OCI-LY1 (cell line): ENCODE measurements at regions not wholly inside any gene's neighbourhood (a gene's known extent, or its start where the extent isn't known, plus 50 kb on each side); places are given as distances from the start of the nearest gene placed in this dataset.

Source experiments
- H2AFZ ChIP-seq: fragments of 200-600 bp; sonication (generic), shearing (Covaris generic); 2 replicates; pipeline ENCODE4 v1.6.0; 2014; ENCODE audit warnings: antibody characterized with exemption, mild to moderate bottlenecking, low read length
- H3F3A ChIP-seq: fragments of 200-600 bp; sonication (generic), shearing (Covaris generic); 2 replicates; pipeline ENCODE4 v1.6.0; 2014; ENCODE audit warnings: mild to moderate bottlenecking, antibody characterized with exemption, low read length, moderate library complexity; ENCODE audit not compliant: insufficient read depth
- H3K27ac ChIP-seq: fragments of 200-600 bp; sonication (generic); 2 replicates; pipeline ENCODE4 v1.5.1; 2014; ENCODE audit warnings: low read length, mixed run types, mild to moderate bottlenecking, low read depth; ENCODE audit not compliant: poor library complexity, severe bottlenecking
- H3K27me3 ChIP-seq: fragments of 200-600 bp; sonication (generic); 2 replicates; pipeline ENCODE4 v1.6.0; 2014; ENCODE audit warnings: antibody characterized with exemption, mild to moderate bottlenecking, low read length, moderate library complexity; ENCODE audit not compliant: insufficient read depth
- H3K36me3 ChIP-seq: fragments of 200-600 bp; sonication (generic); 2 replicates; pipeline ENCODE4 v1.6.1; 2014; ENCODE audit warnings: mild to moderate bottlenecking, antibody characterized with exemption, low read length, moderate library complexity, mixed read lengths; ENCODE audit not compliant: insufficient read depth
- H3K4me1 ChIP-seq: fragments of 200-600 bp; sonication (generic); 2 replicates; pipeline ENCODE4 v1.5.1; 2014; ENCODE audit warnings: mild to moderate bottlenecking, low read length, moderate library complexity; ENCODE audit not compliant: insufficient read depth, severe bottlenecking
- H3K4me2 ChIP-seq: fragments of 200-600 bp; sonication (generic), shearing (Covaris generic); 2 replicates; pipeline ENCODE4 v1.6.1; 2014; ENCODE audit warnings: low read length
- H3K4me3 ChIP-seq: fragments of 200-600 bp; sonication (generic); 2 replicates; pipeline ENCODE4 v1.5.1; 2014; ENCODE audit warnings: low read length, low read depth, mild to moderate bottlenecking, mixed read lengths; ENCODE audit not compliant: poor library complexity, severe bottlenecking
- H3K79me2 ChIP-seq: fragments of 200-600 bp; shearing (Covaris generic); 2 replicates; pipeline ENCODE4 v1.6.1; 2016; ENCODE audit warnings: mixed run types, low read length, mixed read lengths; ENCODE audit not compliant: insufficient read depth
- H3K9ac ChIP-seq: fragments of 200-600 bp; sonication (generic), shearing (Covaris generic); 2 replicates; pipeline ENCODE4 v1.6.1; 2014; ENCODE audit warnings: mild to moderate bottlenecking, low read length, mixed read lengths
- H3K9me2 ChIP-seq: fragments of 200-600 bp; sonication (generic), shearing (Covaris generic); 2 replicates; pipeline ENCODE4 v1.6.1; 2014; ENCODE audit warnings: low read depth, mild to moderate bottlenecking, low read length, mixed read lengths
- H3K9me3 ChIP-seq: fragments of 200-600 bp; shearing (Covaris generic); 2 replicates; pipeline ENCODE4 v1.6.1; 2014; ENCODE audit warnings: low read length, mixed read lengths
- H4K20me1 ChIP-seq: fragments of 200-600 bp; sonication (generic), shearing (Covaris generic); 2 replicates; pipeline ENCODE4 v1.6.0; 2016; ENCODE audit warnings: mild to moderate bottlenecking, low read length; ENCODE audit not compliant: insufficient read depth
- CTCF ChIP-seq: fragments of 200-600 bp; sonication (generic), shearing (Covaris generic); IDR thresholded peaks from 2 replicates; pipeline ENCODE4 v1.5.1; 2017; ENCODE audit warnings: mild to moderate bottlenecking, antibody characterized with exemption, low read length, moderate library complexity, mixed read lengths
- EZH2 ChIP-seq: fragments of 200-600 bp; sonication (generic), shearing (Covaris generic); IDR thresholded peaks from 2 replicates; pipeline ENCODE4 v1.8.0; 2017; ENCODE audit warnings: borderline replicate concordance, mixed run types, mild to moderate bottlenecking, antibody characterized with exemption, low read length, moderate library complexity, mixed read lengths

GRCh38 chr6:100322886-100323285, 141.8 kb downstream of the SIM1 start:
- no peak overlapping the region for H3K4me2 ChIP-seq
- no peaks in the 10 kb centered on the region for H3K9me3 ChIP-seq
- peaks cover 7% of the 10 kb centered on the region for H3K4me1 ChIP-seq
- H3K27ac ChIP-seq = no peak overlapping the region
- no peaks in the 10 kb centered on the region for H3K79me2 ChIP-seq
- H2AFZ ChIP-seq = no peak overlapping the region
- no peak overlapping the region for H3K4me3 ChIP-seq
- no peaks in the 10 kb centered on the region for H3K27me3 ChIP-seq
- H3K9ac ChIP-seq = no peak overlapping the region
- no peaks in the 10 kb centered on the region for H3F3A ChIP-seq
- TF ChIP-seq EZH2 (no peak), CTCF (no peak)
- H3K36me3 ChIP-seq = no peaks in the 10 kb centered on the region
- H3K9me2 ChIP-seq = no peaks in the 10 kb centered on the region
- no peaks in the 10 kb centered on the region for H4K20me1 ChIP-seq

DNA sequence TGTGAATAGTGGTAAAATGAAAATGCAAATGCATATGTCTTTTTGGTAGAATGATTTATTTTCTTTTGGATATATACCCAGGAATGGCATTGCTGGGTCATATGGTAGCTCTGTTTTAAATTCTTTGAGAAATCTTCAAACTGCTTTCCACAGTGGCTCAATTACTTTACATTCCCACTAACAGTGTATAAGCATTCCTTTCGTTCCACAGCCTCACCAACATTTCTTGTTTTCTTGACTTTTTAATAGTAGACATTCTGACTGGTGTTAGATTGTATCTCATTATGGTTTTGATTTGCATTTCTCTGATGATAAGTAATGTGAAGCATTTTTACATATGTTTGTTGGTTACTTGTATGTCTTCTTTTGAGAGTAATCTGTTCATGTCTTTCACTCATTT, 144.0 kb downstream of the SIM1 start:
- Histone ChIP-seq H3K36me3 (no peaks in the 10 kb centered on the region), H3K27ac (no peak overlapping the region), H3K4me3 (no peak overlapping the region), H3K9ac (no peak overlapping the region), H3F3A (no peaks in the 10 kb centered on the region), H2AFZ (no peak overlapping the region), H3K9me3 (no peaks in the 10 kb centered on the region), H3K4me2 (no peak overlapping the region), H3K79me2 (no peaks in the 10 kb centered on the region), H4K20me1 (no peaks in the 10 kb centered on the region), H3K4me1 (no peaks in the 10 kb centered on the region), H3K27me3 (no peaks in the 10 kb centered on the region), H3K9me2 (no peaks in the 10 kb centered on the region)
- TF ChIP-seq CTCF (no peak), EZH2 (no peak)

DNA sequence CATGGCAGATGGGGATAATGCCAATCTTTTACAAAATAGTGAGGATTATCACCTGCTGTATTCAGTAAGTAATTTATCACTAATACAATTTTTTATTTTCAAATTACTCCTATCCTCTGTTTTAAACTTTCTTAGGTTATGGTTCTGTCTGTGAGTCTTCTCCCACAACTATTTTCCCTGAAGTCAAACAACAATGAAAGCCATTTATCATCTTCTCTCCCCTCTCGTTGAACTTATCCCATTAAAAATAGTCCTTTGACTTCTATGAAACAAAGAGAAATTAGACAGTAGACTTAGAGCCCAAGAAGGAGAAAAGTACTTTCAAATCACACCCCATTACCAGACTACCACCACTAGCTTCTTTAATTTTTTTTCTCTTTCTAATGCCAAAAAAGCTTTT, 147.7 kb downstream of the SIM1 start:
- Histone ChIP-seq H3K36me3 (no peaks in the 10 kb centered on the region), H3K79me2 (no peaks in the 10 kb centered on the region)

More for the DNA sequence above, 147.7 kb downstream of the SIM1 start:
- Histone ChIP-seq H3K4me3 (no peak overlapping the region), H3K9me2 (no peaks in the 10 kb centered on the region), H3F3A (no peaks in the 10 kb centered on the region), H3K9ac (no peak overlapping the region), H4K20me1 (no peaks in the 10 kb centered on the region), H2AFZ (no peak overlapping the region), H3K4me2 (no peak overlapping the region), H3K27ac (no peak overlapping the region), H3K4me1 (peaks cover 5% of the 10 kb centered on the region), H3K9me3 (no peaks in the 10 kb centered on the region), H3K27me3 (no peaks in the 10 kb centered on the region)
- TF ChIP-seq EZH2 = no peak
- no peak for TF ChIP-seq CTCF
